ENCODE measurements at regions not wholly inside any gene's neighbourhood (a gene's known extent, or its start where the extent isn't known, plus 50 kb on each side); places are given as distances from the start of the nearest gene placed in this dataset.

- no peaks in the 10 kb centered on the region for H3K36me3 ChIP-seq (ENCODE audit: control insufficient read depth, insufficient read depth, low read length)
- no peak overlapping the region for H3K9ac ChIP-seq (ENCODE audit: insufficient read depth, low read length)
- H3K4me2 ChIP-seq (ENCODE audit: extremely low read depth, insufficient read depth, low read length) = no peak overlapping the region
- no peak overlapping the region for H3K4me3 ChIP-seq (replicated peaks in 1 of 4; ENCODE audit: control extremely low read depth in 1 of 4, insufficient read depth in 1 of 4, low read depth in 3 of 4, low read length in 4 of 4)
- no peaks in the 10 kb centered on the region for H3K79me2 ChIP-seq (ENCODE audit: control insufficient read depth, insufficient read depth, low read length)
- H3K27ac ChIP-seq (ENCODE audit: insufficient read depth, low read length) = no peak overlapping the region
- H3K4me1 ChIP-seq (ENCODE audit: control insufficient read depth, extremely low read depth, insufficient read depth, low read length) = no peaks in the 10 kb centered on the region
- H4K20me1 ChIP-seq (ENCODE audit: control insufficient read depth, extremely low read depth, insufficient read depth, low read length) = no peaks in the 10 kb centered on the region
- DNase-seq (ENCODE audit: low read depth in 2 of 2) = no peak
- no peaks in the 10 kb centered on the region for H3K9me3 ChIP-seq (ENCODE audit: control insufficient read depth, insufficient read depth, low read depth, low read length)
- TF ChIP-seq CTCF (conservative IDR thresholded peaks at IDR 0.05 in 1 of 2, IDR thresholded peaks at IDR 0.05 in 1 of 2; ENCODE audit: low read depth in 1 of 2, low read length in 2 of 2) (no peak), EZH2 (IDR thresholded peaks at IDR 0.05; ENCODE audit: low read length, missing control alignments) (no peak)
- H2AFZ ChIP-seq (ENCODE audit: low read length) = no peak overlapping the region
- no peaks in the 10 kb centered on the region for H3K27me3 ChIP-seq (ENCODE audit: control insufficient read depth, insufficient read depth, low read length)
Observed at GRCh38 chr2:15864176-15864769, 76.1 kb upstream of the MYCN start.

DNA sequence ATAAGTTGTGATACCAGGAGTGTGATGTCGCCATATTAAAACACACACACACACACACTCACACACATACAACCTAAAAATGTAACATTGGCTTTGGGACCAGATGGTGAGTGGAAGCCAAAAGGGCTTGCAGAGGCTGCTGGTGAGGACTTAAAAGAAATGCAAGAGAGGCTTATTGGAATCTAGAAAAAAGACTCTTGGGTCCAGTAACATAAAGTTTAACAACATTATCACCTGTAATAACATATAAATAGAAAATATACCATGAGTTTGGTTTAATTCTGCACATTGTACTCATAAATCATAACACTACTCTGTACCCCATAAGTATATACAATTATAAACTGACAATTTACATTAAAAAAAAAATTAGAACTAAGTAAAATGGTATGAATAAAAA is 74.4 kb upstream of the MYCN start:
- H3K27me3 ChIP-seq (ENCODE audit: control insufficient read depth, insufficient read depth, low read length) = no peaks in the 10 kb centered on the region
- no peak overlapping the region for H3K9ac ChIP-seq (ENCODE audit: insufficient read depth, low read length)
- H3K9me3 ChIP-seq (ENCODE audit: control insufficient read depth, insufficient read depth, low read depth, low read length) = no peaks in the 10 kb centered on the region
- H3K4me2 ChIP-seq (ENCODE audit: extremely low read depth, insufficient read depth, low read length) = no peak overlapping the region
- DNase-seq (ENCODE audit: low read depth in 2 of 2) = no peak
- no peak overlapping the region for H2AFZ ChIP-seq (ENCODE audit: low read length)
- H3K4me3 ChIP-seq (replicated peaks in 1 of 4; ENCODE audit: control extremely low read depth in 1 of 4, insufficient read depth in 1 of 4, low read depth in 3 of 4, low read length in 4 of 4) = no peak overlapping the region
- no peaks in the 10 kb centered on the region for H3K79me2 ChIP-seq (ENCODE audit: control insufficient read depth, insufficient read depth, low read length)
- H4K20me1 ChIP-seq (ENCODE audit: control insufficient read depth, extremely low read depth, insufficient read depth, low read length) = no peaks in the 10 kb centered on the region
- no peak for TF ChIP-seq EZH2 (IDR thresholded peaks at IDR 0.05; ENCODE audit: low read length, missing control alignments)
- no peak for TF ChIP-seq CTCF (conservative IDR thresholded peaks at IDR 0.05 in 1 of 2, IDR thresholded peaks at IDR 0.05 in 1 of 2; ENCODE audit: low read depth in 1 of 2, low read length in 2 of 2)
- H3K27ac ChIP-seq (ENCODE audit: insufficient read depth, low read length) = no peak overlapping the region
- no peaks in the 10 kb centered on the region for H3K36me3 ChIP-seq (ENCODE audit: control insufficient read depth, insufficient read depth, low read length)
- H3K4me1 ChIP-seq (ENCODE audit: control insufficient read depth, extremely low read depth, insufficient read depth, low read length) = no peaks in the 10 kb centered on the region

GRCh38 chr2:15866563-15867193 is 73.7 kb upstream of the MYCN start:
- H3K4me3 ChIP-seq (replicated peaks in 1 of 4; ENCODE audit: control extremely low read depth in 1 of 4, insufficient read depth in 1 of 4, low read depth in 3 of 4, low read length in 4 of 4) = no peak overlapping the region
- no peaks in the 10 kb centered on the region for H4K20me1 ChIP-seq (ENCODE audit: control insufficient read depth, extremely low read depth, insufficient read depth, low read length)
- no peak overlapping the region for H3K9ac ChIP-seq (ENCODE audit: insufficient read depth, low read length)
- no peak overlapping the region for H3K4me2 ChIP-seq (ENCODE audit: extremely low read depth, insufficient read depth, low read length)
- TF ChIP-seq EZH2 (IDR thresholded peaks at IDR 0.05; ENCODE audit: low read length, missing control alignments) (no peak), CTCF (conservative IDR thresholded peaks at IDR 0.05 in 1 of 2, IDR thresholded peaks at IDR 0.05 in 1 of 2; ENCODE audit: low read depth in 1 of 2, low read length in 2 of 2) (no peak)
- H3K9me3 ChIP-seq (ENCODE audit: control insufficient read depth, insufficient read depth, low read depth, low read length) = no peaks in the 10 kb centered on the region
- H3K27me3 ChIP-seq (ENCODE audit: control insufficient read depth, insufficient read depth, low read length) = no peaks in the 10 kb centered on the region
- no peaks in the 10 kb centered on the region for H3K36me3 ChIP-seq (ENCODE audit: control insufficient read depth, insufficient read depth, low read length)
- H2AFZ ChIP-seq (ENCODE audit: low read length) = no peak overlapping the region
- no peak for DNase-seq (ENCODE audit: low read depth in 2 of 2)
- no peaks in the 10 kb centered on the region for H3K4me1 ChIP-seq (ENCODE audit: control insufficient read depth, extremely low read depth, insufficient read depth, low read length)
- no peak overlapping the region for H3K27ac ChIP-seq (ENCODE audit: insufficient read depth, low read length)
- no peaks in the 10 kb centered on the region for H3K79me2 ChIP-seq (ENCODE audit: control insufficient read depth, insufficient read depth, low read length)
